ENCODE measurements at regions not wholly inside any gene's neighbourhood (a gene's known extent, or its start where the extent isn't known, plus 50 kb on each side); places are given as distances from the start of the nearest gene placed in this dataset.

DNA sequence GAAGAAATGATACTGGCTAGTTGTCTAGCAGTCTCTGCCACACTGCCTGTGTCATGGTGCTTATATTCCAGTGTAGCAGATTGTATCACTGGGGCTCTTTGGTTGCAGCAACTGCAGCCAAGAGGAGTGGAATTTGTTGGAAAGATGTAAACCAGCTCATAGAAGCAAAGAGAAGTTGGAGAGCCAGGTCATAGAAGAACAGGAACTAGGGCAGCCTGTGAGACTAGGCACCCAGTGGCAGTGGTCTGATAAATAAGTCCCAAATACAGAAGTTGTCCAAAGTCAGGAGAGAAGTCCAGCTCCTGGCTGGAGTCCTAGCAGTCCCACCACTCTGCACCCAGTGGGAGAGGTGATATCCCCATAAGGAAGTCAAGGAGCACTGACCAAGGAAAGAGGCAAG, 172.5 kb upstream of the ARID2 start:
- Histone ChIP-seq H3K4me1 (ENCODE audit: control insufficient read depth, insufficient read depth, low read length) (no peaks in the 10 kb centered on the region), H3K9ac (ENCODE audit: low read depth, low read length) (no peak overlapping the region), H3K27me3 (ENCODE audit: control insufficient read depth, insufficient read depth, low read length) (no peaks in the 10 kb centered on the region), H3K9me3 (ENCODE audit: control insufficient read depth, insufficient read depth, low read length) (no peaks in the 10 kb centered on the region), H3K4me3 (ENCODE audit: low read depth, low read length) (no peak overlapping the region), H3K36me3 (ENCODE audit: control insufficient read depth, insufficient read depth, low read length) (no peaks in the 10 kb centered on the region)

DNA sequence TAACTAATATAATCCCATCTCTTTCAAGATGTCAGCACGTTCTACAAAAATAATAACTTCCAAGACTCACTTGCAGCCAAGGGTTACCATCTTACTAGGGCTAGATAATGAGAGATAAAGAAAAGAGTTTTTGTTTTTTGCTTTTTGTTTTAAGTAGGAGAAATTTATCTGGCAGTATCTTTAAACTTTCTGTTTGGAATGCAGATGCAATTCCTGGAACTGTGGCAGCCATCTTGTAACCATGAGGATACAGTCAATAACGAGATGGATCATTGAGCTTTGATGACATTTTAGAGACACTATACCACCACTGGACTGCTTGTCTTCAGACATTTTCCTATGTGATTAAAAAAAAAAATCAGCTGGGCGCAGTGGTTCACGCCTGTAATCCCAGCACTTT, 171.2 kb upstream of the ARID2 start:
- Histone ChIP-seq H3K9me3 (ENCODE audit: control insufficient read depth, insufficient read depth, low read length) (no peaks in the 10 kb centered on the region), H3K36me3 (ENCODE audit: control insufficient read depth, insufficient read depth, low read length) (no peaks in the 10 kb centered on the region), H3K9ac (ENCODE audit: low read depth, low read length) (no peak overlapping the region), H3K4me1 (ENCODE audit: control insufficient read depth, insufficient read depth, low read length) (no peaks in the 10 kb centered on the region), H3K4me3 (ENCODE audit: low read depth, low read length) (no peak overlapping the region), H3K27me3 (ENCODE audit: control insufficient read depth, insufficient read depth, low read length) (no peaks in the 10 kb centered on the region)

DNA sequence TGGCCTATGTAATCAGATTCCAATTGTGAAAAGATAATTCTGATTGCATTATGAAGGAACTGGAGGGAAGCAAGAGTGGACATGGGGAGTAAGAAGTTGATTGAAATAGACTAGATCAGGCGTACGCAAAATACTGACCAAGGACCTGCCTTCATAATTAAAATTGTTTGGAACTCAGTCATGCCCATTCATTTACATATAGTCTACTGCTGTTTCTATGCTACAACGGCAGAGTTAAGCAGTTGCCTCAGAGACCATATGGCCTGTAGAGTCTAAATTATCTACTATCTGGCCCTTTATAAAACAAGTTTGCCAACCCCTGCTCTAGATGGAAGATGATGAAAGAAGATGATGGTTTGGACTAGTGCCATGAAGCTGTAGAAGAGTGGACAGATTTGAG, 170.0 kb upstream of the ARID2 start:
- no peaks in the 10 kb centered on the region for H3K9me3 ChIP-seq (ENCODE audit: control insufficient read depth, insufficient read depth, low read length)
- H3K4me3 ChIP-seq (ENCODE audit: low read depth, low read length): no peak overlapping the region
- H3K36me3 ChIP-seq (ENCODE audit: control insufficient read depth, insufficient read depth, low read length): no peaks in the 10 kb centered on the region
- H3K4me1 ChIP-seq (ENCODE audit: control insufficient read depth, insufficient read depth, low read length): no peaks in the 10 kb centered on the region
- no peak overlapping the region for H3K9ac ChIP-seq (ENCODE audit: low read depth, low read length)
- no peaks in the 10 kb centered on the region for H3K27me3 ChIP-seq (ENCODE audit: control insufficient read depth, insufficient read depth, low read length)

DNA sequence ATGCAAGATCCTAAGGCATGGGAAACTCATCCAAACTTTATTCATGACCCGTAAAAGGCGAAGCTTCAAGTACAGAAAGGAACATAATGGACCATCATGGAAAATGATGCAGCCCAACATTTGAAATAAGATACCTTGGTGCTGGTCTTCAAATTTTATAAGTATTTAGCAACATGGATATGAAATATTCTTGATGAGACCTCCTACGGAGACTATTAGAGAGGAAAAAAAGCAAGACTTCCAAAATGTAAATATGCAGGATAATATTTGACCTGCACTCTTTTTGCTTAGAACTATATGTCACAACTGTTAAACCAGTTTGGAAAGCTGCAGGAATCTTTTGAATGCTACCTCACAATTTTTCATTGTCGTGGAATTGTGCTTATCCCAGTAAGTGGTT, 168.8 kb upstream of the ARID2 start:
- Histone ChIP-seq H3K27me3 (ENCODE audit: control insufficient read depth, insufficient read depth, low read length) (no peaks in the 10 kb centered on the region), H3K36me3 (ENCODE audit: control insufficient read depth, insufficient read depth, low read length) (no peaks in the 10 kb centered on the region), H3K4me3 (ENCODE audit: low read depth, low read length) (no peak overlapping the region), H3K4me1 (ENCODE audit: control insufficient read depth, insufficient read depth, low read length) (no peaks in the 10 kb centered on the region), H3K9me3 (ENCODE audit: control insufficient read depth, insufficient read depth, low read length) (no peaks in the 10 kb centered on the region), H3K9ac (ENCODE audit: low read depth, low read length) (no peak overlapping the region)

DNA sequence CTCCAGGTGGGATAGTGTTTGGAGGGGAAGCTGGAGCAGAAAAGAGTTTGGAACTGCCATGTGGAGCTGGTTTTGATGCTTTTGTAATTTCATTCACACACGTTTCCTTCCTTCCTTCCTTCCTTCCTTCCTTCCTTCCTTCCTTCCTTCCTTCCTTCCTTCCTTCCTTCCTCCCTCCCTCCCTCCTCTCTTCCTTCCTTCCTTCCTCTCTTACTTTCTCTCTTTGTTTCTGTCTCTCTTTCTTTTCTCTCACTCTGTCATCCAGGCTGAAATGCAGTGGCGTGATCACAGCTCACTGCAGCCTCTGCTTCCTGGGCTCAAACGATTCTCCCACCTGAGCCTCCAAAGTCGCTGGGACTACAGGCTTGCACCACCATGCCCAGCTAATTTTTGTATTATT, 168.0 kb upstream of the ARID2 start:
- Histone ChIP-seq H3K9ac (ENCODE audit: low read depth, low read length) (no peak overlapping the region), H3K4me1 (ENCODE audit: control insufficient read depth, insufficient read depth, low read length) (no peaks in the 10 kb centered on the region), H3K36me3 (ENCODE audit: control insufficient read depth, insufficient read depth, low read length) (no peaks in the 10 kb centered on the region), H3K27me3 (ENCODE audit: control insufficient read depth, insufficient read depth, low read length) (no peaks in the 10 kb centered on the region), H3K9me3 (ENCODE audit: control insufficient read depth, insufficient read depth, low read length) (no peaks in the 10 kb centered on the region), H3K4me3 (ENCODE audit: low read depth, low read length) (no peak overlapping the region)

DNA sequence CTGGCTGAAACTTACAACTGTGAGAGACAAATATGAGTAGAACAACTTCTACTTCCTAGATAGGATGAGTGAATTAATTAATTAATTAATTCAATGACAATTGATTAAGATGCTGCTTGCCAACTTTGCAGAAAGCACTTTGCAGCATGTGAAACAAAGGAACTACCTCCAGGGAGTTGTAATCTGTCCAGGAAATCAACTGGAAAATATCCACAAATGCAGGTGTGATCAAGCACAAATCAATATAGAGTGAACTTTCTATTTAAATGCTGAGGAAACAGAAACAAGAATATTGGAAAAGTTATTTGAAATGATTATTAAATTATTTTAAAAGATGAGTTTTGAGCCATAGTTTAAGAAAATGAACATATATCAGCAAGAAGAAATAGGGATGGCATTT, 163.9 kb upstream of the ARID2 start:
- H3K36me3 ChIP-seq (ENCODE audit: control insufficient read depth, insufficient read depth, low read length): no peaks in the 10 kb centered on the region
- no peaks in the 10 kb centered on the region for H3K4me1 ChIP-seq (ENCODE audit: control insufficient read depth, insufficient read depth, low read length)
- no peaks in the 10 kb centered on the region for H3K27me3 ChIP-seq (ENCODE audit: control insufficient read depth, insufficient read depth, low read length)
- no peaks in the 10 kb centered on the region for H3K9me3 ChIP-seq (ENCODE audit: control insufficient read depth, insufficient read depth, low read length)
- no peak overlapping the region for H3K4me3 ChIP-seq (ENCODE audit: low read depth, low read length)
- no peak overlapping the region for H3K9ac ChIP-seq (ENCODE audit: low read depth, low read length)

DNA sequence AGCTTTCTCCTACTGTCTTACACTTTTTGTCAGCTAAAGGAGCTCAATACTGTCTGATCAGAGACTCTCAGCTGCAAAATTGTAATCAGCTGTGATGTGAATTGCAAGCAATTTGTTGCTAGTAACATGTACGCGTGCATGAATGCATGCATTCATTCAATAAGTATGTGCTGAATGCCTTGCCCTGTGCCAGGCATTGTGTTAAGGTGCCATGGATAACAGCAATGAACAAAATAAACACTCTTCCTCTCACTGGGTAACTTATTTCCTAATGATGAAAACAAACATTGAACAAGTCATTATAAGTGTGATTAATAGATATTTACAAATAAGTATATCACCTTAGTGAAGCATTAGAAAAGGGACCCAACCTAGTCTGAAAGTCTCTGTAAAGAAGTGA, 163.2 kb upstream of the ARID2 start:
- Histone ChIP-seq H3K4me3 (ENCODE audit: low read depth, low read length) (no peak overlapping the region), H3K9ac (ENCODE audit: low read depth, low read length) (no peak overlapping the region), H3K9me3 (ENCODE audit: control insufficient read depth, insufficient read depth, low read length) (no peaks in the 10 kb centered on the region), H3K27me3 (ENCODE audit: control insufficient read depth, insufficient read depth, low read length) (no peaks in the 10 kb centered on the region), H3K36me3 (ENCODE audit: control insufficient read depth, insufficient read depth, low read length) (no peaks in the 10 kb centered on the region), H3K4me1 (ENCODE audit: control insufficient read depth, insufficient read depth, low read length) (no peaks in the 10 kb centered on the region)

DNA sequence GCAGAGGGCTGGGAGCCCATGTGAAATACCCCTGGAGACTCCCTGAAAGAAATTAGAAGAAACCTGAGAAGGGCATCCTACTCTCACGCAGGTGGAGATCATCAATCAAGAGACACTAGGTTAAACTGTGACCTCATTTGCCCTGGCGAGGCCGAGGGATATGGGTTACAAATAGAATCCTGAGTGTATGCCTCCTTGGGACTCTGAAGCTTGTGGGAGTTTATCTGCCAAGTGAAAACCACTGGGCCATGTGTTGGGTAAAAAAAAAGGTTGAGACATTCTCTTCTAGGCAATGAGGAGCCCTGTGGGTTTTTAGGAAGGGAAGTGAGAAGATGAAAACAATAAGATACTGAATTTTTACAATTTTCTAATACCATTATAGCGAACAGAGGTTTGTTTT, 160.7 kb upstream of the ARID2 start:
- no peaks in the 10 kb centered on the region for H3K4me1 ChIP-seq (ENCODE audit: control insufficient read depth, insufficient read depth, low read length)
- H3K27me3 ChIP-seq (ENCODE audit: control insufficient read depth, insufficient read depth, low read length): no peaks in the 10 kb centered on the region
- H3K36me3 ChIP-seq (ENCODE audit: control insufficient read depth, insufficient read depth, low read length): no peaks in the 10 kb centered on the region
- H3K9ac ChIP-seq (ENCODE audit: low read depth, low read length): no peak overlapping the region
- no peak overlapping the region for H3K4me3 ChIP-seq (ENCODE audit: low read depth, low read length)
- no peaks in the 10 kb centered on the region for H3K9me3 ChIP-seq (ENCODE audit: control insufficient read depth, insufficient read depth, low read length)

DNA sequence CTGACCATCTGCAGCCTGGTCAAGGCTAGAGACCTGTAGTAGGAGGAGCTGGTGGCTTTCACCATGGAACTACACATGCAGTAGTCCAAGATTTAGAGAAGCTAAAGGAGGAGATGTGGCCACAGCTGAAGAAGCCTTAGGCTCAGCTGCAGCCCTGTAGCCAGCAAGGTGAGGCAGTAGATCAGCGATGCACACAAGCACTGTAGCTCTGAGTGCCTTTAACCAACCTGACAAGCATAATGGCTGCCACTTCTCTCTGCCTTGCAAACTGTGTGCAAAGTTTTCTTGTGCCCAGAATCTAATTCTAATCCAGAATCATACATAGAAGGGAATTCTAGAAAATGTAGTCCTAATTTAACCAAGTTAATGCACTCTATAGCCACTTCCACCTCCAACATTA, 159.0 kb upstream of the ARID2 start:
- H3K9me3 ChIP-seq (ENCODE audit: control insufficient read depth, insufficient read depth, low read length): no peaks in the 10 kb centered on the region
- no peaks in the 10 kb centered on the region for H3K4me1 ChIP-seq (ENCODE audit: control insufficient read depth, insufficient read depth, low read length)
- H3K27me3 ChIP-seq (ENCODE audit: control insufficient read depth, insufficient read depth, low read length): no peaks in the 10 kb centered on the region
- no peak overlapping the region for H3K4me3 ChIP-seq (ENCODE audit: low read depth, low read length)
- H3K9ac ChIP-seq (ENCODE audit: low read depth, low read length): no peak overlapping the region
- H3K36me3 ChIP-seq (ENCODE audit: control insufficient read depth, insufficient read depth, low read length): no peaks in the 10 kb centered on the region

DNA sequence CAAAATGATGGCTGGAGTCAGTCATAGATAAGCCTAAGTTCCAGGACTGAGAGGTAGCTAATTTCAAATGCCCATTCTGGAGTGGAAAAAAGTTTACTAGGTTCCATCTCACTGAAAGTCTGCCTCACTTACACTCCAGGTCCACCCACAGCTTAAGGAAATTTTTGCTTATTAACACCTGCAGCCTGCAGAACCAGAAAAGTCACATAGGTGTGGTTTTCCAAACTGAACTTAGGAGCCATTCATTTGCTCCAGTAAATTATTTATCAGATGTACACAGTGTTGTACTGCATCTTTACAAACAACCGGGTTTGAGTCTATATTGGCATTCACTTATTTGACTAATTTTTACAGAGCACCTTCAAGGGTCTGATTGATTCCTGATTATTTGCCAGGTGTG, 157.4 kb upstream of the ARID2 start:
- no peaks in the 10 kb centered on the region for H3K36me3 ChIP-seq (ENCODE audit: control insufficient read depth, insufficient read depth, low read length)
- H3K27me3 ChIP-seq (ENCODE audit: control insufficient read depth, insufficient read depth, low read length): no peaks in the 10 kb centered on the region
- no peak overlapping the region for H3K9ac ChIP-seq (ENCODE audit: low read depth, low read length)
- H3K9me3 ChIP-seq (ENCODE audit: control insufficient read depth, insufficient read depth, low read length): no peaks in the 10 kb centered on the region
- peaks cover 13% of the 10 kb centered on the region for H3K4me1 ChIP-seq (ENCODE audit: control insufficient read depth, insufficient read depth, low read length)
- no peak overlapping the region for H3K4me3 ChIP-seq (ENCODE audit: low read depth, low read length)

DNA sequence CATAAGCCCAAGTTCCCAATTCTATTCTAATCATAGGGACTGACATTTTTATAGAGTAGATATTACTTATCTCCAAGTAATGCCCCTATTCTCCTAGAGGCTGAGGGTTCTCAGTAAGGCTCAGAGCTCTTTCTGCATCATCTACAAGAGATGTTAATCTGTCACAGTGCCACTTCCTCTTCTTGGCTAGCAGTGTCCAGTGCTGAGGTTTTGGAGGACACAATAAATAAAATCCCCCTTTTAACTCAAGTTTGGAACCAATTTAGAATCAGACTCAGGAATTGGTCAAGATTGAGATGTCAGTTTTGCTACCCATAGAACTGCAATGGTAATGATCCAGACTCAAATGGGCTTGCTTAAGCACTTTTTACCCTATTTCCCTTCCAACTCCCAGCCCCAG, 154.1 kb upstream of the ARID2 start:
- no peaks in the 10 kb centered on the region for H3K27me3 ChIP-seq (ENCODE audit: control insufficient read depth, insufficient read depth, low read length)
- no peaks in the 10 kb centered on the region for H3K9me3 ChIP-seq (ENCODE audit: control insufficient read depth, insufficient read depth, low read length)
- no peak overlapping the region for H3K9ac ChIP-seq (ENCODE audit: low read depth, low read length)

DNA sequence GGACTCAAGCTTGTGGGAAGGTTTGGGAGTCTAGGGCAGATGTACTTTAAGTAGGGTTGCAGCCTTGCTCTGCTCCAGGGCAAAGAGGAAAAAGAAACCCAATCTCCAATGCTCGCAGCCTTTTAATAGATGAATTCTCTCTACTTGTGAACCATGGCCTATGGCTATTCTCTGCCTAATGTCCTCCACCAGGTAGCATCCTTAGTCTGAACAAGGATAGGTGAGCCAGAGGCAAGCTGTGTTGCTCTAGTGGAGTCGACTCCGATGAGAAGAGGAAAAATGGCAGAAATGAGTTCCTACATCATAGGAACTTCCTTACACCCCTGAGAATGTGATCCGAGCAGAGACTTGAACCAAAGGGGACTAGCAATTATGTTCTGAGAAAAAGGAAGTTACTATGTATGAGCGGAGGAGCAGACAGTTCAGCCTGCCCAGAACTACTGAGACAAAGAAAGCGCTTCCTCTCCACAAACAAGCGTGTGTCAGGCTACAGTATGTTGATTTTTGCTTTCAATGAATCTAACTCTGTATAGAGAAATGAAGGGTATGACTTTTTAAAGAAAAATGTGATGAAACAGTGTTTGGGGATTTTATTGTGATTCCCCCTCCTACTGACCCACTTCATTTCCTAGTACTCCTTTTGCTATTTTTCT, 153.6 kb upstream of the ARID2 start:
- H3K27me3 ChIP-seq (ENCODE audit: control insufficient read depth, insufficient read depth, low read length): no peaks in the 10 kb centered on the region
- H3K9me3 ChIP-seq (ENCODE audit: control insufficient read depth, insufficient read depth, low read length): no peaks in the 10 kb centered on the region
- H3K4me1 ChIP-seq (ENCODE audit: control insufficient read depth, insufficient read depth, low read length): peaks cover 13% of the 10 kb centered on the region
- no peak overlapping the region for H3K9ac ChIP-seq (ENCODE audit: low read depth, low read length)
- no peaks in the 10 kb centered on the region for H3K36me3 ChIP-seq (ENCODE audit: control insufficient read depth, insufficient read depth, low read length)
- H3K4me3 ChIP-seq (ENCODE audit: low read depth, low read length): no peak overlapping the region

More for the DNA sequence above, 154.1 kb upstream of the ARID2 start:
- Histone ChIP-seq H3K4me1 (ENCODE audit: control insufficient read depth, insufficient read depth, low read length) (peaks cover 13% of the 10 kb centered on the region), H3K4me3 (ENCODE audit: low read depth, low read length) (no peak overlapping the region), H3K36me3 (ENCODE audit: control insufficient read depth, insufficient read depth, low read length) (no peaks in the 10 kb centered on the region)
